Esophagus squamous epithelium (tissue), 4 donors: ENCODE measurements at regions not wholly inside any gene's neighbourhood (a gene's known extent, or its start where the extent isn't known, plus 50 kb on each side); places are given as distances from the start of the nearest gene placed in this dataset.

ENCODE experiments used
- POLR2A ChIP-seq, 4 donors: fragments of 450-650 bp; IDR thresholded peaks; one replicate each; pipeline ENCODE4 v1.6.1; 2017; ENCODE audit warnings: antibody characterized with exemption in 4 of 4, mild to moderate bottlenecking in 4 of 4, moderate library complexity in 3 of 4
- TF ChIP-seq, protein P1 (sequence below), 6 experiments: fragments of 450-650 bp in 4 of 6; fragments of 200-600 bp in 2 of 6; sonication (generic) in 2 of 6; IDR thresholded peaks; one replicate each; pipeline ENCODE4 v1.5.1; 2016 to 2019; ENCODE audit warnings: antibody characterized with exemption in 6 of 6, mild to moderate bottlenecking in 4 of 6, moderate library complexity in 4 of 6

DNA sequence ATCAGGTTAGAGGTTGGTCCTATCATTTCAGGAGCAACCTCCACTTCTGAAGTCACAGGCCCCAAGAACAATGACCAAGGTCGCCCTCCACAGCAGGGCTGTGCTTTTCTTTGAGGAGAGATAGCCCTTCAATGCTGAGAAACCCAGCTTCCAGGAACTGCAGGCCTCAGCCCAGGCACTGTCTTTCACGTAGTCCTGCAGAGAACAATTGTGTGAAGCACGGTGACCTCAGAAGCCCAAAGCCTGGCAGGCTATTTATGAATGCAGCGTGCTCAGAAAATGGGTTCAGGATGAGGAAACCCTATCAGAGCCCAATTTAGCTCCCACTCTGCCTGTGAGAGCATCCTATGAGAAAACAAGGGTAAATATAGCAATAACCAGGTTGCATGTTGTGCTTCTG is 388.3 kb downstream of the PLK2 start:
- TF ChIP-seq, protein P1, sequence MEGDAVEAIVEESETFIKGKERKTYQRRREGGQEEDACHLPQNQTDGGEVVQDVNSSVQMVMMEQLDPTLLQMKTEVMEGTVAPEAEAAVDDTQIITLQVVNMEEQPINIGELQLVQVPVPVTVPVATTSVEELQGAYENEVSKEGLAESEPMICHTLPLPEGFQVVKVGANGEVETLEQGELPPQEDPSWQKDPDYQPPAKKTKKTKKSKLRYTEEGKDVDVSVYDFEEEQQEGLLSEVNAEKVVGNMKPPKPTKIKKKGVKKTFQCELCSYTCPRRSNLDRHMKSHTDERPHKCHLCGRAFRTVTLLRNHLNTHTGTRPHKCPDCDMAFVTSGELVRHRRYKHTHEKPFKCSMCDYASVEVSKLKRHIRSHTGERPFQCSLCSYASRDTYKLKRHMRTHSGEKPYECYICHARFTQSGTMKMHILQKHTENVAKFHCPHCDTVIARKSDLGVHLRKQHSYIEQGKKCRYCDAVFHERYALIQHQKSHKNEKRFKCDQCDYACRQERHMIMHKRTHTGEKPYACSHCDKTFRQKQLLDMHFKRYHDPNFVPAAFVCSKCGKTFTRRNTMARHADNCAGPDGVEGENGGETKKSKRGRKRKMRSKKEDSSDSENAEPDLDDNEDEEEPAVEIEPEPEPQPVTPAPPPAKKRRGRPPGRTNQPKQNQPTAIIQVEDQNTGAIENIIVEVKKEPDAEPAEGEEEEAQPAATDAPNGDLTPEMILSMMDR (IDR thresholded peaks at IDR 0.05): no peak
- TF ChIP-seq POLR2A (IDR thresholded peaks at IDR 0.05): no peak
